ENCODE measurements at regions not wholly inside any gene's neighbourhood (a gene's known extent, or its start where the extent isn't known, plus 50 kb on each side); places are given as distances from the start of the nearest gene placed in this dataset.

- no peak overlapping the region for H3K27ac ChIP-seq (ENCODE audit: low read depth, low read length)
- H3K27me3 ChIP-seq (ENCODE audit: control insufficient read depth in 5 of 5, insufficient read depth in 4 of 5, low read length in 5 of 5), result no peaks in the 10 kb centered on the region
These were observed 190.7 kb downstream of the MTCL1 start for GRCh38 chr18:8895987-8896619.

GRCh38 chr18:8899000-8899399 is 193.6 kb downstream of the MTCL1 start:
- Histone ChIP-seq H3K27ac (ENCODE audit: low read depth, low read length) (no peak overlapping the region), H3K9ac (ENCODE audit: low read length in 5 of 5) (no peak overlapping the region), H3K36me3 (ENCODE audit: control insufficient read depth in 5 of 5, insufficient read depth in 5 of 5, low read length in 5 of 5) (no peaks in the 10 kb centered on the region), H3K4me1 (ENCODE audit: control insufficient read depth in 5 of 5, insufficient read depth in 5 of 5, low read length in 5 of 5) (no peaks in the 10 kb centered on the region), H3K9me3 (ENCODE audit: control insufficient read depth in 5 of 5, low read length in 5 of 5) (peaks cover 0 to 10% (median 8%) of the 10 kb centered on the region in 5 donors), H3K27me3 (ENCODE audit: control insufficient read depth in 5 of 5, insufficient read depth in 4 of 5, low read length in 5 of 5) (no peaks in the 10 kb centered on the region), H3K4me3 (ENCODE audit: low read depth in 1 of 5, low read length in 5 of 5) (no peak overlapping the region)

More at GRCh38 chr18:8895987-8896619, 190.7 kb downstream of the MTCL1 start:
- Histone ChIP-seq H3K9me3 (ENCODE audit: control insufficient read depth in 5 of 5, low read length in 5 of 5) (peaks cover 0 to 8% (median 7%) of the 10 kb centered on the region in 5 donors), H3K4me3 (ENCODE audit: low read depth in 1 of 5, low read length in 5 of 5) (no peak overlapping the region), H3K9ac (ENCODE audit: low read length in 5 of 5) (no peak overlapping the region), H3K4me1 (ENCODE audit: control insufficient read depth in 5 of 5, insufficient read depth in 5 of 5, low read length in 5 of 5) (no peaks in the 10 kb centered on the region), H3K36me3 (ENCODE audit: control insufficient read depth in 5 of 5, insufficient read depth in 5 of 5, low read length in 5 of 5) (no peaks in the 10 kb centered on the region)

GRCh38 chr18:8900552-8900951 is 195.2 kb downstream of the MTCL1 start:
- H3K27ac ChIP-seq (ENCODE audit: low read depth, low read length), result no peak overlapping the region
- no peak overlapping the region for H3K4me3 ChIP-seq (ENCODE audit: low read depth in 1 of 5, low read length in 5 of 5)
- peaks cover 0 to 10% (median 8%) of the 10 kb centered on the region in 5 donors for H3K9me3 ChIP-seq (ENCODE audit: control insufficient read depth in 5 of 5, low read length in 5 of 5)
- no peaks in the 10 kb centered on the region for H3K36me3 ChIP-seq (ENCODE audit: control insufficient read depth in 5 of 5, insufficient read depth in 5 of 5, low read length in 5 of 5)
- H3K9ac ChIP-seq (ENCODE audit: low read length in 5 of 5), result no peak overlapping the region
- H3K27me3 ChIP-seq (ENCODE audit: control insufficient read depth in 5 of 5, insufficient read depth in 4 of 5, low read length in 5 of 5), result no peaks in the 10 kb centered on the region
- no peaks in the 10 kb centered on the region for H3K4me1 ChIP-seq (ENCODE audit: control insufficient read depth in 5 of 5, insufficient read depth in 5 of 5, low read length in 5 of 5)

DNA sequence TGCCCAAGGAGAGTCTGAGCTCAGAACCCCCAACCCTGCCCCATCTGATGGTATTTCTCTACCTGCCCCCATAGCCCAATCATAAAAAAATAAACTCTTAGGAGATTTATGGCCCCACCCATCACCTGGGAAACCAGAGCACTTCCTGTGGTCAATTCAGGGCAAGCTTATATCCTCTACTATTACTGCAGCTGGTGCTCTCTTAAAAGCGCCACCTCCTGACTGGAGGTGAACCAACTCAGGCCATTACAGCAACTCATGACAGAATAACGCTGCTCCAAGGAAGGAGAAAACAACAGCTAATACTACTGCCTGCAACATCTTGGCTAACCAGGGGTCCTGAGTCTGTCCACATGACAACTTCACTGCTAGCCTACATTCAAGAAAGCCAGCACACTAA is 195.7 kb downstream of the MTCL1 start:
- H3K4me1 ChIP-seq (ENCODE audit: control insufficient read depth in 5 of 5, insufficient read depth in 5 of 5, low read length in 5 of 5), result no peaks in the 10 kb centered on the region

GRCh38 chr18:8904316-8904715 is 198.2 kb upstream of the NDUFV2 start:
- Histone ChIP-seq H3K9me3 (ENCODE audit: control insufficient read depth in 5 of 5, low read length in 5 of 5) (peaks cover 0 to 5% (median 0%) of the 10 kb centered on the region in 5 donors), H3K4me1 (ENCODE audit: control insufficient read depth in 5 of 5, insufficient read depth in 5 of 5, low read length in 5 of 5) (no peaks in the 10 kb centered on the region), H3K9ac (ENCODE audit: low read length in 5 of 5) (no peak overlapping the region), H3K27me3 (ENCODE audit: control insufficient read depth in 5 of 5, insufficient read depth in 4 of 5, low read length in 5 of 5) (no peaks in the 10 kb centered on the region), H3K36me3 (ENCODE audit: control insufficient read depth in 5 of 5, insufficient read depth in 5 of 5, low read length in 5 of 5) (no peaks in the 10 kb centered on the region), H3K27ac (ENCODE audit: low read depth, low read length) (no peak overlapping the region), H3K4me3 (ENCODE audit: low read depth in 1 of 5, low read length in 5 of 5) (no peak overlapping the region)

More for the DNA sequence above, 195.7 kb downstream of the MTCL1 start:
- no peak overlapping the region for H3K9ac ChIP-seq (ENCODE audit: low read length in 5 of 5)
- H3K27me3 ChIP-seq (ENCODE audit: control insufficient read depth in 5 of 5, insufficient read depth in 4 of 5, low read length in 5 of 5), result no peaks in the 10 kb centered on the region
- H3K27ac ChIP-seq (ENCODE audit: low read depth, low read length), result no peak overlapping the region
- no peaks in the 10 kb centered on the region for H3K36me3 ChIP-seq (ENCODE audit: control insufficient read depth in 5 of 5, insufficient read depth in 5 of 5, low read length in 5 of 5)
- peaks cover 0 to 8% (median 6%) of the 10 kb centered on the region in 5 donors for H3K9me3 ChIP-seq (ENCODE audit: control insufficient read depth in 5 of 5, low read length in 5 of 5)
- H3K4me3 ChIP-seq (ENCODE audit: low read depth in 1 of 5, low read length in 5 of 5), result no peak overlapping the region

GRCh38 chr18:8908792-8909510 is 193.5 kb upstream of the NDUFV2 start:
- Histone ChIP-seq H3K9me3 (ENCODE audit: control insufficient read depth in 5 of 5, low read length in 5 of 5) (peaks cover 0 to 6% (median 0%) of the 10 kb centered on the region in 5 donors), H3K9ac (ENCODE audit: low read length in 5 of 5) (no peak overlapping the region), H3K4me1 (ENCODE audit: control insufficient read depth in 5 of 5, insufficient read depth in 5 of 5, low read length in 5 of 5) (no peaks in the 10 kb centered on the region), H3K27ac (ENCODE audit: low read depth, low read length) (no peak overlapping the region), H3K36me3 (ENCODE audit: control insufficient read depth in 5 of 5, insufficient read depth in 5 of 5, low read length in 5 of 5) (no peaks in the 10 kb centered on the region), H3K4me3 (ENCODE audit: low read depth in 1 of 5, low read length in 5 of 5) (no peak overlapping the region), H3K27me3 (ENCODE audit: control insufficient read depth in 5 of 5, insufficient read depth in 4 of 5, low read length in 5 of 5) (no peaks in the 10 kb centered on the region)

- Histone ChIP-seq H3K36me3 (ENCODE audit: control insufficient read depth in 5 of 5, insufficient read depth in 5 of 5, low read length in 5 of 5) (no peaks in the 10 kb centered on the region), H3K27me3 (ENCODE audit: control insufficient read depth in 5 of 5, insufficient read depth in 4 of 5, low read length in 5 of 5) (no peaks in the 10 kb centered on the region), H3K9me3 (ENCODE audit: control insufficient read depth in 5 of 5, low read length in 5 of 5) (peaks cover 0 to 6% (median 0%) of the 10 kb centered on the region in 5 donors), H3K4me1 (ENCODE audit: control insufficient read depth in 5 of 5, insufficient read depth in 5 of 5, low read length in 5 of 5) (no peaks in the 10 kb centered on the region), H3K9ac (ENCODE audit: low read length in 5 of 5) (no peak overlapping the region), H3K4me3 (ENCODE audit: low read depth in 1 of 5, low read length in 5 of 5) (no peak overlapping the region), H3K27ac (ENCODE audit: low read depth, low read length) (no peak overlapping the region)
These were observed 192.2 kb upstream of the NDUFV2 start for GRCh38 chr18:8910186-8910822.

- peaks cover 0 to 6% (median 0%) of the 10 kb centered on the region in 5 donors for H3K9me3 ChIP-seq (ENCODE audit: control insufficient read depth in 5 of 5, low read length in 5 of 5)
- H3K9ac ChIP-seq (ENCODE audit: low read length in 5 of 5), result no peak overlapping the region
- no peaks in the 10 kb centered on the region for H3K4me1 ChIP-seq (ENCODE audit: control insufficient read depth in 5 of 5, insufficient read depth in 5 of 5, low read length in 5 of 5)
- no peak overlapping the region for H3K27ac ChIP-seq (ENCODE audit: low read depth, low read length)
- no peaks in the 10 kb centered on the region for H3K27me3 ChIP-seq (ENCODE audit: control insufficient read depth in 5 of 5, insufficient read depth in 4 of 5, low read length in 5 of 5)
- H3K4me3 ChIP-seq (ENCODE audit: low read depth in 1 of 5, low read length in 5 of 5), result no peak overlapping the region
- H3K36me3 ChIP-seq (ENCODE audit: control insufficient read depth in 5 of 5, insufficient read depth in 5 of 5, low read length in 5 of 5), result no peaks in the 10 kb centered on the region
These were observed 191.7 kb upstream of the NDUFV2 start for GRCh38 chr18:8910843-8911242.

- H3K9me3 ChIP-seq (ENCODE audit: control insufficient read depth in 5 of 5, low read length in 5 of 5), result peaks cover 0 to 6% (median 0%) of the 10 kb centered on the region in 5 donors
- H3K9ac ChIP-seq (ENCODE audit: low read length in 5 of 5), result no peak overlapping the region
- no peak overlapping the region for H3K4me3 ChIP-seq (ENCODE audit: low read depth in 1 of 5, low read length in 5 of 5)
- no peak overlapping the region for H3K27ac ChIP-seq (ENCODE audit: low read depth, low read length)
- no peaks in the 10 kb centered on the region for H3K27me3 ChIP-seq (ENCODE audit: control insufficient read depth in 5 of 5, insufficient read depth in 4 of 5, low read length in 5 of 5)
- no peaks in the 10 kb centered on the region for H3K4me1 ChIP-seq (ENCODE audit: control insufficient read depth in 5 of 5, insufficient read depth in 5 of 5, low read length in 5 of 5)
- H3K36me3 ChIP-seq (ENCODE audit: control insufficient read depth in 5 of 5, insufficient read depth in 5 of 5, low read length in 5 of 5), result no peaks in the 10 kb centered on the region
These were observed 190.8 kb upstream of the NDUFV2 start for GRCh38 chr18:8911408-8912340.
